SK-N-SH (cell line): ENCODE measurements at regions not wholly inside any gene's neighbourhood (a gene's known extent, or its start where the extent isn't known, plus 50 kb on each side); places are given as distances from the start of the nearest gene placed in this dataset.

ENCODE experiments used
- CTCF ChIA-PET: fragments of 300-600, 350-600 bp; formaldehyde crosslinking; extraction: SDS; loops from one replicate; lab custom pipeline; 2021; lab: Yijun Ruan, JAX
- POLR2A ChIA-PET: fragments of 350-600 bp; sonication (Branson Sonifier 250); formaldehyde crosslinking; extraction: SDS; loops from one replicate; lab custom pipeline; 2020; ENCODE audit warnings: antibody characterized with exemption, inconsistent platforms; lab: Yijun Ruan, JAX
- DNase-seq: peaks from one replicate; pipeline ENCODE4 v3.0.0; 2012
- H2AFZ ChIP-seq: fragments of 200-600 bp; sonication (generic); 2 replicates; pipeline ENCODE4 v1.8.1; 2016; ENCODE audit warnings: antibody characterized with exemption, mild to moderate bottlenecking, low read depth
- H3F3A ChIP-seq: fragments of 200-600 bp; sonication (generic); replicated peaks from 2 replicates; pipeline ENCODE3; 2016; ENCODE audit warnings: antibody characterized with exemption, mild to moderate bottlenecking; ENCODE audit not compliant: insufficient read depth
- H3K27ac ChIP-seq, 2 experiments: fragments of 200-500 bp in 1 of 2; fragments of 200-600 bp in 1 of 2; sonication (Bioruptor generic) in 1 of 2; sonication (generic), shearing (Covaris generic) in 1 of 2; 2 replicates each; pipeline versions ENCODE4 v1.5.1 to v1.6.1; 2014 to 2016; ENCODE audit warnings: low read depth in 2 of 2, inconsistent platforms in 1 of 2, low read length in 1 of 2, mild to moderate bottlenecking in 1 of 2, mixed read lengths in 1 of 2
- H3K27me3 ChIP-seq: fragments of 200-600 bp; sonication (generic), shearing (Covaris generic); 2 replicates; pipeline ENCODE4 v1.6.1; 2016; ENCODE audit warnings: mixed run types; ENCODE audit not compliant: insufficient read depth
- H3K36me3 ChIP-seq, 2 experiments: fragments of 200-500 bp in 1 of 2; fragments of 200-600 bp in 1 of 2; sonication (Bioruptor generic) in 1 of 2; sonication (generic) in 1 of 2; replicated peaks in 1 of 2; 2 replicates each; pipeline versions ENCODE3 to v1.5.1; 2014 to 2016; ENCODE audit warnings: low read length in 1 of 2, mild to moderate bottlenecking in 1 of 2; ENCODE audit not compliant: insufficient read depth in 2 of 2, control insufficient read depth in 1 of 2
- H3K4me1 ChIP-seq, 2 experiments: fragments of 200-500 bp in 1 of 2; fragments of 200-600 bp in 1 of 2; sonication (Bioruptor generic) in 1 of 2; sonication (generic), shearing (Covaris generic) in 1 of 2; 2 replicates each; pipeline versions ENCODE4 v1.5.1 to v1.6.1; 2014 to 2016; ENCODE audit warnings: low read depth in 1 of 2, low read length in 1 of 2, mixed run types in 1 of 2; ENCODE audit not compliant: insufficient read depth in 2 of 2, control insufficient read depth in 1 of 2
- H3K4me2 ChIP-seq: fragments of 200-600 bp; sonication (generic), shearing (Covaris generic); 2 replicates; pipeline ENCODE4 v1.6.1; 2017; ENCODE audit warnings: mixed run types
- H3K4me3 ChIP-seq, 2 experiments: fragments of 200-500 bp in 1 of 2; fragments of 200-600 bp in 1 of 2; sonication (Bioruptor generic) in 1 of 2; sonication (generic), shearing (Covaris generic) in 1 of 2; 2 replicates each; pipeline versions ENCODE4 v1.5.1 to v1.8.1; 2014 to 2016; ENCODE audit warnings: low read depth in 2 of 2, inconsistent platforms in 1 of 2, low read length in 1 of 2, mild to moderate bottlenecking in 1 of 2, mixed read lengths in 1 of 2, moderate library complexity in 1 of 2
- H3K79me2 ChIP-seq: fragments of 200-600 bp; sonication (generic); 2 replicates; pipeline ENCODE4 v1.8.1; 2017; ENCODE audit warnings: mild to moderate bottlenecking; ENCODE audit not compliant: insufficient read depth
- H3K9ac ChIP-seq: fragments of 200-600 bp; sonication (generic); 2 replicates; pipeline ENCODE4 v1.6.1; 2017; ENCODE audit warnings: mixed run types
- H3K9me2 ChIP-seq: fragments of 200-600 bp; sonication (generic); 2 replicates; pipeline ENCODE4 v1.6.1; 2017; ENCODE audit warnings: mixed run types
- H3K9me3 ChIP-seq: fragments of 200-600 bp; sonication (generic); 2 replicates; pipeline ENCODE4 v1.6.1; 2017; ENCODE audit warnings: mixed run types, mild to moderate bottlenecking, moderate library complexity
- H4K20me1 ChIP-seq: fragments of 200-600 bp; sonication (generic); 2 replicates; pipeline ENCODE4 v1.6.1; 2017; ENCODE audit warnings: mild to moderate bottlenecking, mixed run types; ENCODE audit not compliant: insufficient read depth
- ELF1 ChIP-seq: IDR thresholded peaks from 2 replicates; pipeline ENCODE4 v1.4.0; 2012
- EZH2phosphoT487 ChIP-seq: fragments of 200-600 bp; sonication (generic); IDR thresholded peaks from 2 replicates; pipeline ENCODE4 v1.6.1; 2017; ENCODE audit warnings: low read depth, mixed run types, mild to moderate bottlenecking, antibody characterized with exemption, moderate library complexity, borderline replicate concordance
- FOXM1 ChIP-seq: IDR thresholded peaks from 2 replicates; pipeline ENCODE4 v1.4.0; 2012; ENCODE audit warnings: low read depth, mild to moderate bottlenecking
- GABPA ChIP-seq: IDR thresholded peaks from 2 replicates; pipeline ENCODE4 v1.4.0; 2012; ENCODE audit warnings: low read depth, mild to moderate bottlenecking
- GATA2 ChIP-seq: sonication (generic); formaldehyde crosslinking; IDR thresholded peaks from 2 replicates; pipeline ENCODE4 v1.5.0; 2020; ENCODE audit warnings: mild to moderate bottlenecking, missing genetic modification reagents
- MXI1 ChIP-seq: IDR thresholded peaks from 2 replicates; pipeline ENCODE4 v1.6.1; 2012; ENCODE audit warnings: mild to moderate bottlenecking, low read depth, low read length, improper control_type of control experiment
- NRF1 ChIP-seq: IDR thresholded peaks from 2 replicates; pipeline ENCODE4 v1.6.1; 2012; ENCODE audit warnings: low read depth, mild to moderate bottlenecking, low read length
- POLR2AphosphoS5 ChIP-seq: IDR thresholded peaks from 2 replicates; pipeline ENCODE4 v1.6.1; 2012; ENCODE audit warnings: low read depth, low read length
- RAD21 ChIP-seq: IDR thresholded peaks from 2 replicates; pipeline ENCODE4 v1.6.1; 2012; ENCODE audit warnings: mild to moderate bottlenecking, low read length
- RCOR1 ChIP-seq: fragments of 150-350 bp; IDR thresholded peaks from 2 replicates; pipeline ENCODE4 v1.6.1; 2017; ENCODE audit warnings: antibody characterized with exemption, low read length
- SIN3A ChIP-seq: IDR thresholded peaks from 2 replicates; pipeline ENCODE4 v1.6.1; 2012; ENCODE audit warnings: low read depth, mild to moderate bottlenecking, low read length, moderate library complexity, borderline replicate concordance
- SMC3 ChIP-seq: IDR thresholded peaks from 2 replicates; pipeline ENCODE4 v1.6.1; 2012; ENCODE audit warnings: low read depth, low read length, improper control_type of control experiment
- TAF1 ChIP-seq: IDR thresholded peaks from 2 replicates; pipeline ENCODE4 v1.6.1; 2012; ENCODE audit warnings: low read depth, mild to moderate bottlenecking, low read length, moderate library complexity, borderline replicate concordance
- TCF12 ChIP-seq: IDR thresholded peaks from 2 replicates; pipeline ENCODE4 v1.4.0; 2012
- TEAD4 ChIP-seq: IDR thresholded peaks from 2 replicates; pipeline ENCODE4 v1.4.0; 2012; ENCODE audit warnings: mild to moderate bottlenecking, borderline replicate concordance; ENCODE audit not compliant: insufficient read depth
- USF2 ChIP-seq: fragments of 150-350 bp; IDR thresholded peaks from 2 replicates; pipeline ENCODE4 v1.6.1; 2017; ENCODE audit warnings: antibody characterized with exemption, low read length, low read depth, borderline replicate concordance
- YY1 ChIP-seq: IDR thresholded peaks from 2 replicates; pipeline ENCODE4 v1.4.0; 2012; ENCODE audit warnings: low read depth, mild to moderate bottlenecking
- ZBTB33 ChIP-seq: IDR thresholded peaks from 2 replicates; pipeline ENCODE4 v1.4.0; 2012; ENCODE audit warnings: low read depth, borderline replicate concordance
- WGBS: methylation state at CpG from one replicate; pipeline ENCODE4 v1.1.6; 2017; ENCODE audit warnings: low lambda C conversion rate; 5-methylcytosine and 5-hydroxymethylcytosine counted together

GRCh38 chr2:18046558-18047212 is 168.2 kb downstream of the KCNS3 start:
- ChIA-PET POLR2A (no interaction called here), CTCF (interaction anchor here (0.8 kb wide), 1 partner anchor 15 kb away, joined by 3 read pairs; no protein-coding TSS in a partner anchor)
- TF ChIP-seq TEAD4, result no peak
- no peak for TF ChIP-seq NRF1
- TF ChIP-seq RCOR1, result no peak
- TF ChIP-seq YY1, result no peak
- TF ChIP-seq SIN3A, result no peak
- TF ChIP-seq TCF12, result no peak
- no peak for TF ChIP-seq POLR2AphosphoS5
- no peak for TF ChIP-seq SMC3
- no peak for TF ChIP-seq GABPA
- TF ChIP-seq USF2, result no peak
- no peak for TF ChIP-seq ELF1
- no peak for TF ChIP-seq EZH2phosphoT487
- no peak for TF ChIP-seq RAD21
- TF ChIP-seq ZBTB33, result no peak
- no peak for TF ChIP-seq TAF1
- TF ChIP-seq GATA2 (CRISPR knock-in tag), result no peak
- no peak for TF ChIP-seq MXI1
- TF ChIP-seq FOXM1, result no peak
- Histone ChIP-seq H3K9me2 (no peaks in the 10 kb centered on the region), H4K20me1 (no peaks in the 10 kb centered on the region), H3K79me2 (no peaks in the 10 kb centered on the region), H3K9me3 (no peaks in the 10 kb centered on the region; the same call in 1 of the 2 replicates), H3K4me1 (no peaks in the 10 kb centered on the region; a peak in 1 of 4 replicates), H3K9ac (no peak overlapping the region), H3K27ac (no peak overlapping the region), H3F3A (no peaks in the 10 kb centered on the region), H3K36me3 (no peaks in the 10 kb centered on the region), H3K27me3 (no peaks in the 10 kb centered on the region), H2AFZ (no peak overlapping the region), H3K4me2 (no peak overlapping the region), H3K4me3 (no peak overlapping the region)
- DNase-seq, result no peak
- 10% methylated on average over 3 of the region's 3 CpGs for WGBS
